GM18870 (cell line): ENCODE measurements at regions not wholly inside any gene's neighbourhood (a gene's known extent, or its start where the extent isn't known, plus 50 kb on each side); places are given as distances from the start of the nearest gene placed in this dataset.

Experiments used
- ATAC-seq: cut with Tn5 transposase; IDR thresholded peaks from one replicate; pipeline ENCODE4 v1.9.1; 2021; ENCODE audit warnings: moderate library complexity; ENCODE audit not compliant: unreplicated experiment

- ATAC-seq = no peak
Observed at GRCh38 chr9:129254566-129255287, 76.7 kb upstream of the IER5L start.

GRCh38 chr9:129253803-129254381, 75.8 kb upstream of the IER5L start:
- no peak for ATAC-seq

DNA sequence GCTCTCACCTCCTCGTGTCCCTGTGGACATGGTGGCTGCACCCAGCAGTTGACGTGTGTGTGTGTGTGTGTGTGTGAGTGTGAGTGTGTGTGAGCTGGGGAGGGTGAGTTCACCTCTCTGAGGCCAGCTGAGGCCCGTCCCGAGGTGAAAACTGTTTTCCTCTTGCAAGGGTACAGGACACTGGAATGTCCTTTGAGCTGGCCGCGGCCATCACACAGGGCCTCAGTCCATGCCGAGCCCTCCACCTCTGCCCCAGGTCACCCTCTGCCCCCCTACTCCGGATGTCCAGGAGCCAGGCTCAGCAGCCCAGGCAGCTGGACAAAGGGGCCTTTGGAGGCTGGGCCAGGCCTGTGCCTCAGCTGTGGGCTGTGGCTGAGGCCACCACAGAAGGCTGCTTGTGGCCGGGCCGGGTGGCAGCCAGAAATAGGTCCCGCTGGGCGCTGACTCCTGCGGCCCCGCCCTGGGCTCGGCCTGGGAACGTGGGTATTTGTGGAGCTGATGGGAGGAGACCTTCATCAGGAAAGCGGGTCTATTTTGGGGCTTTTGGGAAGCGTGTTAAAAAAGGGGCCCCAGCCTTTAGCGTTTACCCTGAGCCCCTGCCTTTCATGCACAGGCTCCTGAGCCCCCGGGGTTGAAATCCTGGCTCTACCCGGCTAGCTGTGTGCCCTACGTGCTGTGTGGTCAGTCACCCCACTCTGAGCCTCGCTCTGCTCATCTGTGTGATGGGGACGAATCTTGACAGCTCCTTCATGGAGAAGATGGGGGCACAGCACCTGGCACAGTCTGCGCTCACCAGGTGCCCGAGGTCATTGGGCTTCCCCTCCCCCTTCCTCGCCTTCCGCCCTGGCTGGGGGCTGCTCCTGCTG, 75.1 kb upstream of the IER5L start:
- ATAC-seq = no peak

- no peak for ATAC-seq
Observed at GRCh38 chr9:129250786-129251185, 72.7 kb upstream of the IER5L start.

GRCh38 chr9:129247285-129248153, 69.5 kb upstream of the IER5L start:
- ATAC-seq = no peak

- no peak for ATAC-seq
Observed at GRCh38 chr9:129245276-129245675, 67.2 kb upstream of the IER5L start.

DNA sequence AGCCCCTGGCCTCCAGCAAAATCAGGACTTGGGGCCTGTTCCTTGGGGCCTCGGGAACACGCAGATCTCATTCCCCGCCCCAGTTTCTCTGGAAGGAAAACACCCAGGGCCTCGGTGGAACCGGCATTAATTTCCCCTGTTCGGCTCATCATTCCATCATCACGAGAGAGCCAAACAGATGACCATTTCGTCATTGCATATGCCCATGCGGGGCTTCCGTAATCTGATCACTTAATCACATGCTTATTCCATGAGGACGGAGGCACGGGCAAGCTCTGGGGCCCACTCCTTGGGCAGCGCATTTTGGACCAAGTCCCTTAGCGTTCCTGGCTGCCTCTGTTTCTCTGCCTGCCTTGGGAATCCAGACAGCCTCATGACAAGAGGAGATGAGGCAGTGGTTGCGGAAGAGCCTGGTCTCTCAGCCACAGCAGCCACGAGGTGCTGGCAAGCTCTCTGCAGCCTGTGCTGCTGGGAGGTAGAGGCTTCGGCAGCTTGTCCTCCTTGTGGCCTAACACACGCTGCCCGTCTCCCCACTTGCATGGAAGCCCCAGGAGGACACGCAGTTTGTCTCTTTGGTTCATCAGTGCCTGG, 65.0 kb upstream of the IER5L start:
- ATAC-seq = no peak

GRCh38 chr9:129242191-129242941, 64.3 kb upstream of the IER5L start:
- no peak for ATAC-seq

GRCh38 chr9:129241725-129242124, 63.7 kb upstream of the IER5L start:
- no peak for ATAC-seq

DNA sequence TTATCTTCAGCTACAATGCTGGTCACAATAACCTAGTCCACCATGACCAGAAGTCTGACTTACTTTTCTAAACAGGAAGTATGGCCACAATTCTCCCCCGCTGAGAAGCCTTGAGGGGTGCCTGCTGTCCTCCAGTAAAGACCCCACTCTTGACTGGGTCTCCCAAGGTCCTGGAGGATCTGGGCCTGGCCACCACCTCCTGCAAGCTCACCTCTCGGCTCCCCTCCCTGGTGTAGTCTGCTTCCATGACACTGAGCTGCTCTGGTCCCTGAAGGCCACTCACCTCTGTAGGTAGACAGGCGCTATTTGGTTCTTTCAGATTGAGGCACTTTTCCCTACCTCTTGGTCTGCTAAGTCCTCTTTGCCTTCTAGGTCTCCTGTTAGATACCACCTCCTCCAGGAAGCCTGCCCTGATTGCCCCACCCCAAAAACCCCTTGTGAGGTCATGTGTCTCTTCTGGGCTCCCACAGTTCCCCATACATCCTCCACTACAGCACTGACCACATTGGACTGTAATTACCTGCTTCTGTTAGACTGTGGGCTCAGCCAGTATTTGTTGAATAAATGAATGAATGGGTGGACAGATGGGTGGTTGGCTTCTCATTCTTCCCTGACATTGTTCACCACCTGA, 62.6 kb upstream of the IER5L start:
- ATAC-seq = no peak

- no peak for ATAC-seq
Observed at GRCh38 chr9:129239946-129240490, 62.0 kb upstream of the IER5L start.

GRCh38 chr9:129237803-129238202, 59.7 kb upstream of the IER5L start:
- no peak for ATAC-seq

DNA sequence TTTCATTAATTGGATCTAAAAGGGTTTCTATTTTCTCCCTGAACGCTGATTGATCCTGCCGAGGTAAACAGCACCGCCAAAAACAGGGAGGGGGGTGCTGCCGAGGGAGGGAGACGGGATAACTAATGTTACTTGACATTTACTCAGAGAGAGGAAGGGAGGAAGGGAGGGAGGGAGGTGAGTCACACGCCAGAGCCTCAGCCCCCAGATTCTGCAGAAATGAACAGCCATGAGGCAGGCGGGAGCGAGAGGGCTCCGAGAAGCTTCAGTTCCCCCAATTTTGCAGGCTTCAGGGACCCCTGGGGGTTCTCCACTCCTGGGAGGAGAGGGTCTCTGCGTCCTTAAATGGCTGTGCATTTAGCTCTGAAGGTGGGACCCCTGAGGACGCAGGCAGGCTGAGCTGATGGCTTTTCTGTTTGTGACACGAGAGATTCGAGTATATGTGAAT, 59.1 kb upstream of the IER5L start:
- ATAC-seq = no peak

DNA sequence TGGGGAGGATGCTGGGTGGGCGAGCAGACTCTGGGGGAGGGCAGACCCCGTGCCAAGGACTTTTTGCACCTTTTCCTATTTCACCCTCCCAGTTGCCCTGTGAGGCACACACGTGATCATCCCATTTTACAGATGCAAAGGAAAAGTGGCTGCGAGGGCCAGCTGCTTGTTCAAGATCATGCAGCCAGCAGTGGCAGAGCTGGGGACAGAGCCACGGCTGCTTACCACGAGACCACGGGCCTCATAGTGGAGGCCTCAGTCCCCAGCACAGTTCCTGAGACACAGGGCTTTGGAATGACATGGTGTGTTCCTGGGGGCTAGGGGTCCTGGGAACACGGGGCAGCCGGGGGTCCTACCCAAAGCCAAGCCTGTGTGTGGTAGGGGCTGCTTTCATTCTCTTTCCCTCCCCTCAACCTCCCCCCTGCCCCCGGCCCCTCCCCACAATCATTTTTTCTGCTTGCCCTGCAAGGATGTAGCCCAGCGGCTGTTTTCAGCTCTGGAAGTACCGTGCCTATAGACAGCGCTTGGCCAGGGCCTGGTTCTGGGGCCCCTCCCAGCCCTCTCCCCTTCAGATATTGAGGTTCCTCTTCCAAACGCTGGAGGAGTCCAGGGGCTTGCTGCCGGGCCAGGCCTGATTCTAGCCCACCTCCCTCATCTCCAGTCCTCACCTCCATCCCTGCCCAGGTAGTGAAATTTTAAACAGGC, 58.5 kb upstream of the IER5L start:
- ATAC-seq = no peak

DNA sequence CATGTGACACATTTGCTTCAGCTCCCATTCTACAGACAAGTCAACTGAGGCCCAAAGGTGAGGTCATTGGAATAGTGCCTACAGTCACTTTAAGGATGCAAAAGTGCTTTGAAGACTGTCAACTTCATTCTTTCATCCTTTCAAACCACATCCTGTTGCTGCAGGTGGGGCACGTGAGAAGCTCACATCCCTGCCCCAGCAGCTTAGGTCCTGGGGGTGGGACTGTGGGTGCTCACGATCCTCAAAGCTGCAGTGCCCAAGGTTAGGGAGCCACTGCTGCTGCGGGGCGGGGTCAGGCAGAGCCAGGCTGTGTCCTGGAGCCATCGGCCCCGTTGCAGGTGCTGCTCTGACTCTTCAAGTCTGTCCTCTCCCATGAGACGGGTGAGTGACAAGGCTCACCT, 57.9 kb upstream of the IER5L start:
- ATAC-seq = no peak

GRCh38 chr9:129235041-129235930, 57.2 kb upstream of the IER5L start:
- ATAC-seq = no peak

DNA sequence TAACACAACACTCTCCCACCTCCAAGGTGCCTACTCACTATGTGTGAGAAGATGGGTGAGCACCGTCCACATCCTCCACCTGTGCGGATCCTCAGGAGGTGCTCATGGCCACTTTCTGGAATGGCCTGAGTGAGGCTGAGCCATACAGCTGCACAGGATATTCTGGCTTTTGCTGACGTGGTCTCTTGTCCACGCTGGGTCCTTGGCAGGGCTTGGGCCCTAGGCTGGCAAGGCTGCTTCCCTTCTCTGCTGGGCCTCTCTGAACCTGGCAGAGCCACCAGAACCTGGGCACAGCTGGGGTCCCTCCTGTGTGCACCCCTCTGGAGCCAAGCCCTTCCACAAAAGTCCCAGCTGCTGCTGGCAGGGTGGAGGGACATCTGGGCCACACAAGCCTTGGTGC, 56.4 kb upstream of the IER5L start:
- ATAC-seq = no peak
